ENCODE measurements at regions not wholly inside any gene's neighbourhood (a gene's known extent, or its start where the extent isn't known, plus 50 kb on each side); places are given as distances from the start of the nearest gene placed in this dataset.

DNA sequence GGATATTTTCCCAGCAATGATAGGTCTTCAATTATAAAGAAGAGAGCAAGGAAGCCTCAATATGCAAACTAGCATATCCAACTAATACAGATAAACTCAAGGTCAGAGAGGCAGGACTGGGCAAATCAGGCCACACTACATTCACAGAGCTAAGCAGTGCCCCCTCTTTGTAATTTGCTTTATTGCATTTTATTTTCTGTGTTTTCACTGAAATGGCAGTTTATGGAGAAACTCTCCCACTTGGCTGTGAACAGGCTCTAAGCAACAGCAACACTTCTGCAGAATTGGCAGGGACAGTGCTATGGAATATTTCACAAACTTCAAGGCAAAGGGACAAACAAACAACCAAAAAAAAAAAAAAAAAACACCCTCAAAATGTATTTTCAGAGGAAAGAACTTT, 93.4 kb upstream of the SOD1 start:
- Histone ChIP-seq H3K36me3 (replicated peaks in 1 of 2; ENCODE audit: control insufficient read depth in 1 of 2, insufficient read depth in 2 of 2, low read length in 2 of 2) (no peaks in the 10 kb centered on the region), H3K4me2 (replicated peaks; ENCODE audit: extremely low read depth, low read length, poor library complexity, severe bottlenecking) (no peak overlapping the region), H3K27me3 (ENCODE audit: control insufficient read depth in 2 of 2, insufficient read depth in 2 of 2, low read length in 2 of 2) (no peaks in the 10 kb centered on the region), H3K4me3 (replicated peaks in 1 of 3; ENCODE audit: low read depth in 2 of 3, low read length in 3 of 3) (no peak overlapping the region), H3K4me1 (ENCODE audit: control insufficient read depth in 1 of 2, insufficient read depth in 2 of 2, low read length in 2 of 2) (no peaks in the 10 kb centered on the region), H3K27ac (ENCODE audit: low read depth in 1 of 2, low read length in 2 of 2) (no peak overlapping the region), H3K79me2 (ENCODE audit: insufficient read depth, low read length) (no peaks in the 10 kb centered on the region), H4K20me1 (ENCODE audit: insufficient read depth, low read length) (no peaks in the 10 kb centered on the region), H3K9ac (ENCODE audit: insufficient read depth, low read length, poor library complexity, severe bottlenecking) (no peak overlapping the region), H2AFZ (ENCODE audit: insufficient read depth, low read depth, low read length, poor library complexity, severe bottlenecking) (no peak overlapping the region), H3K9me3 (replicated peaks in 1 of 2; ENCODE audit: control insufficient read depth in 1 of 2, insufficient read depth in 1 of 2, low read length in 2 of 2) (no peaks in the 10 kb centered on the region)
- DNase-seq, result no peak
- Mint-ChIP-seq H3K4me1 (peaks cover 4% of the 10 kb centered on the region), H3K36me3 (no peaks in the 10 kb centered on the region), H3K27me3 (ENCODE audit: low read depth in 3 of 3) (peaks cover 6 to 8% (median 7%) of the 10 kb centered on the region in 3 donors), H3K27ac (no peak overlapping the region), H3K4me3 (no peak overlapping the region), H3K9me3 (peaks cover 0 to 1% (median 0%) of the 10 kb centered on the region in 7 donors)
- intact Hi-C loops (cut with micrococcal nuclease), result no loop called here
- TF ChIP-seq, protein P1, sequence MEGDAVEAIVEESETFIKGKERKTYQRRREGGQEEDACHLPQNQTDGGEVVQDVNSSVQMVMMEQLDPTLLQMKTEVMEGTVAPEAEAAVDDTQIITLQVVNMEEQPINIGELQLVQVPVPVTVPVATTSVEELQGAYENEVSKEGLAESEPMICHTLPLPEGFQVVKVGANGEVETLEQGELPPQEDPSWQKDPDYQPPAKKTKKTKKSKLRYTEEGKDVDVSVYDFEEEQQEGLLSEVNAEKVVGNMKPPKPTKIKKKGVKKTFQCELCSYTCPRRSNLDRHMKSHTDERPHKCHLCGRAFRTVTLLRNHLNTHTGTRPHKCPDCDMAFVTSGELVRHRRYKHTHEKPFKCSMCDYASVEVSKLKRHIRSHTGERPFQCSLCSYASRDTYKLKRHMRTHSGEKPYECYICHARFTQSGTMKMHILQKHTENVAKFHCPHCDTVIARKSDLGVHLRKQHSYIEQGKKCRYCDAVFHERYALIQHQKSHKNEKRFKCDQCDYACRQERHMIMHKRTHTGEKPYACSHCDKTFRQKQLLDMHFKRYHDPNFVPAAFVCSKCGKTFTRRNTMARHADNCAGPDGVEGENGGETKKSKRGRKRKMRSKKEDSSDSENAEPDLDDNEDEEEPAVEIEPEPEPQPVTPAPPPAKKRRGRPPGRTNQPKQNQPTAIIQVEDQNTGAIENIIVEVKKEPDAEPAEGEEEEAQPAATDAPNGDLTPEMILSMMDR (IDR thresholded peaks at IDR 0.05), result no peak

DNA sequence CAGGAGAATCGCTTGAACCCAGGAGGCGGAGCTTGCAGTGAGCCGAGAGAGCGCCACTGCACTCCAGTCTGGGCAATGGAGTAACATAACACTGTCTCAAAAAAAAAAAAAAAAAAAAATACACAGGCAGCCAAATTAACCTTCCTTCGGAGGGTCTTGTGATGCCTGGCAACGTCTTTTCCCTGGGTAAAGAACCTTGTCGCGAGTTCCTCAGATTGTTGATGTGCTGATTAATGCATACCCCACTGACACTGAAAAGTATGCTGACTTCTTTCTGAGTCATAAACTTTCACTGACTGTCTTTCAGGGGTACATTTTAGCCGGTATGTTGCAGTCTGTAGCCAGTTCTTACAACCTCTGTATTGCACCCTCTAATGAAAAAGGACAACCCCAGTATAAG, 95.1 kb upstream of the SOD1 start:
- TF ChIP-seq, protein P1 (IDR thresholded peaks at IDR 0.05), result no peak
- H3K79me2 ChIP-seq (ENCODE audit: insufficient read depth, low read length), result no peaks in the 10 kb centered on the region
- peaks cover 8% of the 10 kb centered on the region for H3K4me1 Mint-ChIP-seq
- no peak overlapping the region for H2AFZ ChIP-seq (ENCODE audit: insufficient read depth, low read depth, low read length, poor library complexity, severe bottlenecking)
- peaks cover 6 to 8% of the 10 kb centered on the region in 2 donors for H3K4me1 ChIP-seq (ENCODE audit: control insufficient read depth in 1 of 2, insufficient read depth in 2 of 2, low read length in 2 of 2)
- no peaks in the 10 kb centered on the region for H3K36me3 Mint-ChIP-seq
- no peaks in the 10 kb centered on the region for H3K9me3 ChIP-seq (replicated peaks in 1 of 2; ENCODE audit: control insufficient read depth in 1 of 2, insufficient read depth in 1 of 2, low read length in 2 of 2)
- peaks cover 0 to 6% (median 0%) of the 10 kb centered on the region in 7 donors for H3K9me3 Mint-ChIP-seq
- WGBS (ENCODE audit: insufficient coverage), result 88% methylated on average over 3 of the region's 9 CpGs
- H3K27me3 Mint-ChIP-seq (ENCODE audit: low read depth in 3 of 3), result peaks cover 17 to 20% (median 19%) of the 10 kb centered on the region in 3 donors
- no peak overlapping the region for H3K4me3 ChIP-seq (replicated peaks in 1 of 3; ENCODE audit: low read depth in 2 of 3, low read length in 3 of 3)
- H3K36me3 ChIP-seq (replicated peaks in 1 of 2; ENCODE audit: control insufficient read depth in 1 of 2, insufficient read depth in 2 of 2, low read length in 2 of 2), result no peaks in the 10 kb centered on the region
- no peak overlapping the region for H3K4me2 ChIP-seq (replicated peaks; ENCODE audit: extremely low read depth, low read length, poor library complexity, severe bottlenecking)
- intact Hi-C loops (cut with micrococcal nuclease), result no loop called here
- DNase-seq, result no peak
- peaks cover 9 to 15% of the 10 kb centered on the region in 2 donors for H3K27me3 ChIP-seq (ENCODE audit: control insufficient read depth in 2 of 2, insufficient read depth in 2 of 2, low read length in 2 of 2)
- H3K27ac ChIP-seq (ENCODE audit: low read depth in 1 of 2, low read length in 2 of 2), result no peak overlapping the region
- no peak overlapping the region for H3K4me3 Mint-ChIP-seq
- no peak overlapping the region for H3K27ac Mint-ChIP-seq
- no peaks in the 10 kb centered on the region for H4K20me1 ChIP-seq (ENCODE audit: insufficient read depth, low read length)
- H3K9ac ChIP-seq (ENCODE audit: insufficient read depth, low read length, poor library complexity, severe bottlenecking), result no peak overlapping the region

Data from CD14-positive monocyte (primary cell).